B cell (primary cell): ENCODE measurements at regions not wholly inside any gene's neighbourhood (a gene's known extent, or its start where the extent isn't known, plus 50 kb on each side); places are given as distances from the start of the nearest gene placed in this dataset.

Experiments used
- ATAC-seq: fragments of 200-7000 bp; cut with Tn5 transposase; one replicate; pipeline ENCODE4 v1.10.0; 2021; ENCODE audit warnings: low read depth, mild to moderate bottlenecking, moderate number of reproducible peaks, moderate library complexity
- CTCF ChIA-PET: fragments of 350-600 bp; sonication (Branson Sonifier 250); formaldehyde crosslinking; loops from one replicate; lab custom pipeline; 2021; ENCODE audit warnings: antibody characterized with exemption, inconsistent platforms; lab: Charles Lee
- POLR2A ChIA-PET: fragments of 350-600 bp; sonication (Branson Sonifier 250); formaldehyde crosslinking; loops from one replicate; lab custom pipeline; 2021; ENCODE audit warnings: antibody characterized with exemption; lab: Charles Lee
- DNase-seq: peaks from one replicate; pipeline ENCODE4 v3.0.0; 2013
- H2AFZ ChIP-seq: 2 replicates; pipeline ENCODE4 v1.6.1; 2012; ENCODE audit warnings: mild to moderate bottlenecking, low read depth, low read length; ENCODE audit not compliant: insufficient read depth, poor library complexity, severe bottlenecking
- H3K27ac ChIP-seq, 2 donors: 1 replicate in 1 of 2; 2 replicates in 1 of 2; pipeline ENCODE4 v1.5.1; 2012 to 2013; ENCODE audit warnings: low read length in 2 of 2, mild to moderate bottlenecking in 2 of 2, moderate library complexity in 1 of 2
- H3K27me3 ChIP-seq, 4 experiments: fragments of 200-600 bp in 1 of 4; sonication (generic) in 1 of 4; replicated peaks in 1 of 4; 1 replicate in 2 of 4; 2 replicates in 2 of 4; pipeline versions ENCODE4 v1.6.1 to v1.7.0; 2013 to 2016; ENCODE audit warnings: low read length in 3 of 4, mild to moderate bottlenecking in 2 of 4, mixed read lengths in 1 of 4, moderate library complexity in 1 of 4; ENCODE audit not compliant: insufficient read depth in 4 of 4, control insufficient read depth in 3 of 4; ENCODE audit errors: control extremely low read depth in 1 of 4
- H3K36me3 ChIP-seq, 2 experiments: replicated peaks in 1 of 2; 1 replicate in 1 of 2; 2 replicates in 1 of 2; pipeline versions ENCODE4 v1.6.1 to v1.7.1; 2013; ENCODE audit warnings: low read length in 1 of 2; ENCODE audit not compliant: insufficient read depth in 2 of 2, control insufficient read depth in 1 of 2; ENCODE audit errors: control extremely low read depth in 1 of 2, extremely low read depth in 1 of 2
- H3K4me1 ChIP-seq, 2 donors: fragments of 200-600 bp in 1 of 2; sonication (generic) in 1 of 2; 1 replicate in 1 of 2; 2 replicates in 1 of 2; pipeline versions ENCODE4 v1.5.1 to v1.6.1; 2013 to 2017; ENCODE audit warnings: low read length in 2 of 2; ENCODE audit not compliant: control insufficient read depth in 2 of 2, insufficient read depth in 2 of 2
- H3K4me2 ChIP-seq: replicated peaks from 2 replicates; pipeline ENCODE3; 2012; ENCODE audit warnings: mild to moderate bottlenecking, low read depth, low read length; ENCODE audit not compliant: poor library complexity, severe bottlenecking
- H3K4me3 ChIP-seq, 5 experiments: fragments of 200-600 bp in 1 of 5; sonication (generic) in 1 of 5; 1 replicate in 3 of 5; 2 replicates in 2 of 5; pipeline versions ENCODE4 v1.5.1 to v1.7.0; 2011 to 2016; ENCODE audit warnings: low read length in 4 of 5, mild to moderate bottlenecking in 4 of 5, low read depth in 2 of 5, control low read depth in 1 of 5, moderate library complexity in 1 of 5; ENCODE audit not compliant: insufficient read depth in 1 of 5; ENCODE audit errors: control extremely low read depth in 1 of 5, extremely low read depth in 1 of 5
- H3K79me2 ChIP-seq: fragments of 200-600 bp; sonication (generic); one replicate; pipeline ENCODE4 v1.6.0; 2016; ENCODE audit warnings: low read length; ENCODE audit not compliant: control insufficient read depth, insufficient read depth
- H3K9ac ChIP-seq: fragments of 200-600 bp; sonication (generic); 2 replicates; pipeline ENCODE4 v1.6.1; 2017; ENCODE audit warnings: mild to moderate bottlenecking, low read length, moderate library complexity
- H3K9me3 ChIP-seq, 3 donors: one replicate each; pipeline versions ENCODE4 v1.6.1 to v1.7.1; 2013; ENCODE audit warnings: low read length in 2 of 3; ENCODE audit not compliant: control insufficient read depth in 2 of 3, insufficient read depth in 1 of 3; ENCODE audit errors: control extremely low read depth in 1 of 3
- H4K20me1 ChIP-seq: 2 replicates; pipeline ENCODE4 v1.6.0; 2012; ENCODE audit warnings: mild to moderate bottlenecking, low read length; ENCODE audit not compliant: insufficient read depth, control insufficient read depth, poor library complexity, severe bottlenecking
- H3K27ac Mint-ChIP-seq: one replicate; pipeline ENCODE4 v1.8.0; 2021; ENCODE audit warnings: mixed read lengths
- H3K27me3 Mint-ChIP-seq: one replicate; pipeline ENCODE4 v1.8.0; 2021; ENCODE audit warnings: mixed read lengths
- H3K4me1 Mint-ChIP-seq: one replicate; pipeline ENCODE4 v1.8.0; 2021; ENCODE audit warnings: mixed read lengths
- H3K4me3 Mint-ChIP-seq: one replicate; pipeline ENCODE4 v1.8.0; 2021; ENCODE audit warnings: mixed read lengths
- H3K9me3 Mint-ChIP-seq: one replicate; pipeline ENCODE4 v1.8.0; 2022; ENCODE audit warnings: mixed read lengths; ENCODE audit not compliant: insufficient read depth
- CTCF ChIP-seq: fragments of 200-600 bp; IDR thresholded peaks from one replicate; pipeline ENCODE4 v1.8.0; 2022; ENCODE audit warnings: antibody characterized with exemption, mild to moderate bottlenecking
- EZH2 ChIP-seq: IDR thresholded peaks from 2 replicates; pipeline ENCODE4 v1.6.1; 2012; ENCODE audit warnings: borderline replicate concordance, low read depth, mild to moderate bottlenecking, moderate library complexity, low read length; ENCODE audit not compliant: insufficient read depth, poor library complexity, severe bottlenecking
- WGBS: methylation state at CpG from one replicate; pipeline ENCODE4 v1.1.5; 2013; ENCODE audit warnings: missing lambda C conversion rate; ENCODE audit not compliant: insufficient coverage; 5-methylcytosine and 5-hydroxymethylcytosine counted together
- intact Hi-C: fragments of 100-400 bp; cut with micrococcal nuclease; formaldehyde crosslinking; loops from one replicate; pipeline ENCODE4 v1.10.0; 2022

GRCh38 chr13:68697551-68697950 is 1410.1 kb upstream of the ATXN8OS start:
- no peak for ATAC-seq
- TF ChIP-seq EZH2 (no peak), CTCF (no peak)
- Histone ChIP-seq H4K20me1 (no peaks in the 10 kb centered on the region), H3K4me3 (no peak overlapping the region), H3K27me3 (no peaks in the 10 kb centered on the region), H3K79me2 (no peaks in the 10 kb centered on the region), H3K4me2 (no peak overlapping the region), H3K36me3 (no peaks in the 10 kb centered on the region), H3K9ac (no peak overlapping the region), H3K27ac (no peak overlapping the region), H3K9me3 (no peaks in the 10 kb centered on the region), H3K4me1 (no peaks in the 10 kb centered on the region), H2AFZ (no peak overlapping the region)
- peaks cover 2% of the 10 kb centered on the region for H3K9me3 Mint-ChIP-seq
- no peak overlapping the region for H3K4me3 Mint-ChIP-seq
- WGBS, result no CpG with 5 or more reads among the region's 3 CpGs
- H3K27me3 Mint-ChIP-seq, result no peaks in the 10 kb centered on the region
- POLR2A ChIA-PET, result no interaction called here
- CTCF ChIA-PET, result no interaction called here
- no peak for DNase-seq
- H3K27ac Mint-ChIP-seq, result no peak overlapping the region
- H3K4me1 Mint-ChIP-seq, result no peaks in the 10 kb centered on the region
- intact Hi-C loops, result no loop called here

- Histone ChIP-seq H3K4me1 (no peaks in the 10 kb centered on the region), H3K4me2 (no peak overlapping the region), H3K27me3 (no peaks in the 10 kb centered on the region), H4K20me1 (no peaks in the 10 kb centered on the region), H3K36me3 (no peaks in the 10 kb centered on the region), H2AFZ (no peak overlapping the region), H3K9ac (no peak overlapping the region), H3K9me3 (no peaks in the 10 kb centered on the region), H3K4me3 (no peak overlapping the region), H3K27ac (no peak overlapping the region), H3K79me2 (no peaks in the 10 kb centered on the region)
- DNase-seq (no peak), ATAC-seq (no peak)
- no peak overlapping the region for H3K27ac Mint-ChIP-seq
- H3K27me3 Mint-ChIP-seq, result no peaks in the 10 kb centered on the region
- CTCF ChIA-PET, result no interaction called here
- H3K4me1 Mint-ChIP-seq, result no peaks in the 10 kb centered on the region
- H3K9me3 Mint-ChIP-seq, result peaks cover 2% of the 10 kb centered on the region
- intact Hi-C loops, result no loop called here
- WGBS, result no CpG with 5 or more reads among the region's 2 CpGs
- TF ChIP-seq CTCF, result no peak
- no peak for TF ChIP-seq EZH2
- no peak overlapping the region for H3K4me3 Mint-ChIP-seq
- POLR2A ChIA-PET, result no interaction called here
These were observed 1410.7 kb upstream of the ATXN8OS start for GRCh38 chr13:68696907-68697306.
